HG02571 (cell line): ENCODE measurements at regions not wholly inside any gene's neighbourhood (a gene's known extent, or its start where the extent isn't known, plus 50 kb on each side); places are given as distances from the start of the nearest gene placed in this dataset.

Source experiments
- ATAC-seq: cut with Tn5 transposase; IDR thresholded peaks from one replicate; pipeline ENCODE4 v1.9.1; 2021; ENCODE audit warnings: mild to moderate bottlenecking, moderate library complexity; ENCODE audit not compliant: unreplicated experiment

- ATAC-seq: no peak
Observed at GRCh38 chr2:12964904-12965539, 248.3 kb downstream of the TRIB2 start.

GRCh38 chr2:12965540-12966269, 249.0 kb downstream of the TRIB2 start:
- ATAC-seq: no peak

GRCh38 chr2:12967804-12968203, 251.1 kb downstream of the TRIB2 start:
- ATAC-seq: no peak

- ATAC-seq: no peak
Observed at GRCh38 chr2:12968399-12968798, 251.7 kb downstream of the TRIB2 start.

GRCh38 chr2:12970861-12971260, 254.1 kb downstream of the TRIB2 start:
- ATAC-seq: no peak

GRCh38 chr2:12971581-12972365, 255.0 kb downstream of the TRIB2 start:
- no peak for ATAC-seq

- no peak for ATAC-seq
Observed at GRCh38 chr2:12978066-12978835, 261.5 kb downstream of the TRIB2 start.

GRCh38 chr2:12979066-12979465, 262.3 kb downstream of the TRIB2 start:
- ATAC-seq: no peak

- no peak for ATAC-seq
Observed at GRCh38 chr2:12980817-12981216, 264.1 kb downstream of the TRIB2 start.

- ATAC-seq: no peak
Observed at GRCh38 chr2:12982149-12982584, 265.4 kb downstream of the TRIB2 start.

- ATAC-seq: no peak
Observed at GRCh38 chr2:12987246-12987645, 270.5 kb downstream of the TRIB2 start.

GRCh38 chr2:12988279-12988678, 271.5 kb downstream of the TRIB2 start:
- no peak for ATAC-seq

GRCh38 chr2:12990523-12990922, 273.8 kb downstream of the TRIB2 start:
- ATAC-seq: no peak

- no peak for ATAC-seq
Observed at GRCh38 chr2:12998685-12999084, 281.9 kb downstream of the TRIB2 start.

GRCh38 chr2:13000664-13001363, 284.1 kb downstream of the TRIB2 start:
- no peak for ATAC-seq

- ATAC-seq: no peak
Observed at GRCh38 chr2:13001408-13001807, 284.7 kb downstream of the TRIB2 start.

GRCh38 chr2:13002536-13003331, 286.0 kb downstream of the TRIB2 start:
- ATAC-seq: no peak

GRCh38 chr2:13003500-13003899, 286.8 kb downstream of the TRIB2 start:
- no peak for ATAC-seq

GRCh38 chr2:13005048-13005447, 288.3 kb downstream of the TRIB2 start:
- no peak for ATAC-seq
